ENCODE measurements at regions not wholly inside any gene's neighbourhood (a gene's known extent, or its start where the extent isn't known, plus 50 kb on each side); places are given as distances from the start of the nearest gene placed in this dataset.
A peak's percentile ranks its signal among the peaks of the same experiment; 100 is the strongest.

GRCh38 chr10:90276894-90277475, 575.6 kb downstream of the KIF20B start:
- no peak overlapping the region for H2AFZ ChIP-seq (ENCODE audit: low read length)
- no peaks in the 10 kb centered on the region for H3K4me1 ChIP-seq (ENCODE audit: insufficient read depth, low read length)
- no peak for DNase-seq (ENCODE audit: insufficient read length, low spot score, missing footprints)
- H3K36me3 ChIP-seq (ENCODE audit: insufficient read depth, low read length): no peaks in the 10 kb centered on the region
- no peak for TF ChIP-seq CTCF (IDR thresholded peaks at IDR 0.05; ENCODE audit: extremely low read depth, low read depth, low read length)
- H3K4me2 ChIP-seq (ENCODE audit: insufficient read depth, low read length): no peak overlapping the region
- no peaks in the 10 kb centered on the region for H4K20me1 ChIP-seq (ENCODE audit: insufficient read depth, low read length)
- H3K27me3 ChIP-seq (ENCODE audit: insufficient read depth, low read length): peaks cover 3% of the 10 kb centered on the region
- no peak overlapping the region for H3K27ac ChIP-seq (ENCODE audit: low read depth, low read length)
- no peaks in the 10 kb centered on the region for H3K9me3 ChIP-seq (ENCODE audit: low read depth, low read length)
- H3K79me2 ChIP-seq (ENCODE audit: insufficient read depth, low read length): no peaks in the 10 kb centered on the region
- H3K4me3 ChIP-seq (ENCODE audit: insufficient read depth, low read length): no peak overlapping the region

DNA sequence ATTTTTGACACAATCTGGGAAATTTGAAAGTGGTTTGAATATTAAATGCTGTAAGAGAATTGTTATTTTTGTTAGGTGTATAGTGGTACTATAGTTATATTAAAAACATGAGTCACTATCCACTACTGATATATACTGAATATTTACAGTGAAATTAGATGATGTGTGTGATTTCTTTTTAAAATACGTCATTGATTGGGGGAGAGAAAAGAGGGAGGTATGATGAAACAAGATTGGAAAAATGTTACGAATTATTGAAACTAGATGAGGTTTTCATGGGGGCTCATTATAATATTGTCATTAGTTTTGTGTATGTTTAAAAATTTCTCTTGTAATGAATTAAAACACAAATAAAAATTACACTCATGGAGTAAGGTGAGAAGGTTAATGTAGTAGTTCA, 571.4 kb downstream of the HTR7 start:
- Histone ChIP-seq H3K4me3 (ENCODE audit: insufficient read depth, low read length) (no peak overlapping the region), H4K20me1 (ENCODE audit: insufficient read depth, low read length) (no peaks in the 10 kb centered on the region), H3K4me1 (ENCODE audit: insufficient read depth, low read length) (peaks cover 15% of the 10 kb centered on the region), H3K27me3 (ENCODE audit: insufficient read depth, low read length) (no peaks in the 10 kb centered on the region), H3K4me2 (ENCODE audit: insufficient read depth, low read length) (no peak overlapping the region), H3K9me3 (ENCODE audit: low read depth, low read length) (no peaks in the 10 kb centered on the region), H3K27ac (ENCODE audit: low read depth, low read length) (no peak overlapping the region), H3K79me2 (ENCODE audit: insufficient read depth, low read length) (no peaks in the 10 kb centered on the region), H2AFZ (ENCODE audit: low read length) (no peak overlapping the region), H3K36me3 (ENCODE audit: insufficient read depth, low read length) (no peaks in the 10 kb centered on the region)
- no peak for DNase-seq (ENCODE audit: insufficient read length, low spot score, missing footprints)
- no peak for TF ChIP-seq CTCF (IDR thresholded peaks at IDR 0.05; ENCODE audit: extremely low read depth, low read depth, low read length)

DNA sequence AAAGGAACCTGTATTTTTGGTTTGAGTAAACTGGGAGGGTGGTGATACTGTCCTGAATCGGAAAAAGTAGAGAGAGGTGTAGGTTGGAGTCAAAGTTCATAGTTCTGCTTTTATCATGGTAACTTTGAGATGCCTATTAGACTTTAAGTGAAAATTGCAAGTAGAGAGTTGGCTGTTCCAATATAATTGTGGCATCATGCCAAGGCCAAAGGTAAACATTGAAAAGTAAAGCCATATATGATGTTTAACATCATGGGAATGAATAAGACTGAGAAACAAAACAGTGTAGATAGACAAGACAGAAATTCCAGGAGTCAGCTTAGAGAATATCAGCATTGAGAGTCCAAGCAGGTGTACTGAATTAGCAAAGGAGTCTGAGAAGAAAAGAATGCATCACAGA, 570.9 kb downstream of the HTR7 start:
- Histone ChIP-seq H3K4me1 (ENCODE audit: insufficient read depth, low read length) (peaks cover 15% of the 10 kb centered on the region), H3K27ac (ENCODE audit: low read depth, low read length) (no peak overlapping the region)
- no peak for TF ChIP-seq CTCF (IDR thresholded peaks at IDR 0.05; ENCODE audit: extremely low read depth, low read depth, low read length)

GRCh38 chr10:90288391-90288933, 569.4 kb downstream of the HTR7 start:
- peak; percentile 66 for TF ChIP-seq CTCF (IDR thresholded peaks at IDR 0.05; ENCODE audit: extremely low read depth, low read depth, low read length)
- peak; percentile 73 for DNase-seq (ENCODE audit: insufficient read length, low spot score, missing footprints)
- no peaks in the 10 kb centered on the region for H4K20me1 ChIP-seq (ENCODE audit: insufficient read depth, low read length)
- no peaks in the 10 kb centered on the region for H3K9me3 ChIP-seq (ENCODE audit: low read depth, low read length)
- no peaks in the 10 kb centered on the region for H3K79me2 ChIP-seq (ENCODE audit: insufficient read depth, low read length)
- H3K4me1 ChIP-seq (ENCODE audit: insufficient read depth, low read length): peaks cover 15% of the 10 kb centered on the region
- no peaks in the 10 kb centered on the region for H3K36me3 ChIP-seq (ENCODE audit: insufficient read depth, low read length)
- peak overlapping the region; percentile 75 for H2AFZ ChIP-seq (ENCODE audit: low read length)
- H3K4me2 ChIP-seq (ENCODE audit: insufficient read depth, low read length): no peak overlapping the region
- H3K27ac ChIP-seq (ENCODE audit: low read depth, low read length): peak overlapping the region; percentile 39
- H3K4me3 ChIP-seq (ENCODE audit: insufficient read depth, low read length): no peak overlapping the region
- H3K27me3 ChIP-seq (ENCODE audit: insufficient read depth, low read length): no peaks in the 10 kb centered on the region

More for the DNA sequence above, 570.9 kb downstream of the HTR7 start:
- no peaks in the 10 kb centered on the region for H3K27me3 ChIP-seq (ENCODE audit: insufficient read depth, low read length)
- H3K36me3 ChIP-seq (ENCODE audit: insufficient read depth, low read length): no peaks in the 10 kb centered on the region
- H3K79me2 ChIP-seq (ENCODE audit: insufficient read depth, low read length): no peaks in the 10 kb centered on the region
- H2AFZ ChIP-seq (ENCODE audit: low read length): no peak overlapping the region
- H3K9me3 ChIP-seq (ENCODE audit: low read depth, low read length): no peaks in the 10 kb centered on the region
- no peak overlapping the region for H3K4me3 ChIP-seq (ENCODE audit: insufficient read depth, low read length)
- H4K20me1 ChIP-seq (ENCODE audit: insufficient read depth, low read length): no peaks in the 10 kb centered on the region
- DNase-seq (ENCODE audit: insufficient read length, low spot score, missing footprints): no peak
- H3K4me2 ChIP-seq (ENCODE audit: insufficient read depth, low read length): no peak overlapping the region
